Epithelial cell of proximal tubule (primary cell): ENCODE measurements at regions not wholly inside any gene's neighbourhood (a gene's known extent, or its start where the extent isn't known, plus 50 kb on each side); places are given as distances from the start of the nearest gene placed in this dataset.

Experiments
- DNase-seq: peaks from one replicate; pipeline ENCODE4 v3.0.0-alpha.2; 2011; ENCODE audit warnings: low read depth
- H3K4me3 ChIP-seq: 2 replicates; pipeline ENCODE4 v1.5.1; 2011; ENCODE audit warnings: low read depth, mild to moderate bottlenecking, low read length
- CTCF ChIP-seq: conservative IDR thresholded peaks from 2 replicates; pipeline ENCODE4 v1.5.1; 2012; ENCODE audit warnings: low read depth, mild to moderate bottlenecking, low read length

DNA sequence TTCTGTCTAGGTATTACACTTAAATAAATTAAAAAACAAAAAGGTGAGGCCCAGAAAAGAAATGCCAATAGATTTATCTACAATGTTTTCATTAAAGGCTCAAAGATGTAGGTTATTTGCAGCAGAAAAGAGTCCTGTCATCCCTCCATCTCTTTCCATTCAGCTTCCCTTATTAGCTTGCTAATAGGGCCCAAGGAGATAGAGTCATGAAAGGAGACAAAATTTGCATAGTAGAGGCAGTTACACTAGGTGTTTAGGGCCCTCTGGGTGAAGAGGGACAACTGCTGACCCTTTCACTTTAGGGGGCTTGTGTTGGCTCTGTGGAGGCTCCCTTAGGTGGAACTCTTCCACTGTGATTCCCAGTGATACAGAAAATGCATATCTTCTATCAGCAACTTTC is 58.4 kb upstream of the TACR3 start:
- no peak for TF ChIP-seq CTCF
- DNase-seq = no peak
- H3K4me3 ChIP-seq = no peak overlapping the region

- H3K4me3 ChIP-seq = no peak overlapping the region
- DNase-seq = no peak
- no peak for TF ChIP-seq CTCF
Measured at GRCh38 chr4:103774326-103774825, 54.6 kb upstream of the TACR3 start.

- TF ChIP-seq CTCF = no peak
- no peak for DNase-seq
- H3K4me3 ChIP-seq = no peak overlapping the region
Measured at GRCh38 chr4:103773691-103774231, 54.0 kb upstream of the TACR3 start.
